AG10803 (cell line): ENCODE measurements at regions not wholly inside any gene's neighbourhood (a gene's known extent, or its start where the extent isn't known, plus 50 kb on each side); places are given as distances from the start of the nearest gene placed in this dataset.

Source experiments
- DNase-seq: peaks from one replicate; pipeline ENCODE4 v3.0.0; 2010; ENCODE audit warnings: low read depth
- H3K4me3 ChIP-seq: 2 replicates; pipeline ENCODE4 v1.5.1; 2011; ENCODE audit warnings: mild to moderate bottlenecking, low read length, control low read depth
- TF ChIP-seq, protein P1 (sequence below): conservative IDR thresholded peaks from 2 replicates; pipeline ENCODE4 v1.5.1; 2011; ENCODE audit warnings: mild to moderate bottlenecking, low read length, control low read depth, inconsistent platforms

DNA sequence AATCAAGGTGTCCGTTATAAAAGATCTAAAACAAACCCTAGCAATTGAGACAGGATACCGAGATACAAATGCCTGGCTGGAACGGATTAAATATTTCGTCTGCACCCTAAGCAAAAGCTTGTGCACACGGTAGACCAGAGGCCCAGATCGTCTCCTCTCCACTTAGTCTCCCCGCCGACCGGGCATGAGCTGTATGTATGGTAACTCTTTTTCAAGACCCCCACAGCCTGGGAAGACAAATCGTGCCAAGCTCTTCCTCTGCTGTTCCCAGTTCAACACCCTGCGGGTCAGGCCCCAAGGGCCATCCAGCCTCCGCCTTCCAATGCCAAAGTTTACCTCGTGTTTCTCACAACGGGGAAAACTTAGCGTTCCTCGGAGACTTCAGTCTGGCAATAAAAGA, 285.7 kb upstream of the GALNT17 start:
- TF ChIP-seq, protein P1, sequence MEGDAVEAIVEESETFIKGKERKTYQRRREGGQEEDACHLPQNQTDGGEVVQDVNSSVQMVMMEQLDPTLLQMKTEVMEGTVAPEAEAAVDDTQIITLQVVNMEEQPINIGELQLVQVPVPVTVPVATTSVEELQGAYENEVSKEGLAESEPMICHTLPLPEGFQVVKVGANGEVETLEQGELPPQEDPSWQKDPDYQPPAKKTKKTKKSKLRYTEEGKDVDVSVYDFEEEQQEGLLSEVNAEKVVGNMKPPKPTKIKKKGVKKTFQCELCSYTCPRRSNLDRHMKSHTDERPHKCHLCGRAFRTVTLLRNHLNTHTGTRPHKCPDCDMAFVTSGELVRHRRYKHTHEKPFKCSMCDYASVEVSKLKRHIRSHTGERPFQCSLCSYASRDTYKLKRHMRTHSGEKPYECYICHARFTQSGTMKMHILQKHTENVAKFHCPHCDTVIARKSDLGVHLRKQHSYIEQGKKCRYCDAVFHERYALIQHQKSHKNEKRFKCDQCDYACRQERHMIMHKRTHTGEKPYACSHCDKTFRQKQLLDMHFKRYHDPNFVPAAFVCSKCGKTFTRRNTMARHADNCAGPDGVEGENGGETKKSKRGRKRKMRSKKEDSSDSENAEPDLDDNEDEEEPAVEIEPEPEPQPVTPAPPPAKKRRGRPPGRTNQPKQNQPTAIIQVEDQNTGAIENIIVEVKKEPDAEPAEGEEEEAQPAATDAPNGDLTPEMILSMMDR, result no peak
- DNase-seq, result no peak
- no peak overlapping the region for H3K4me3 ChIP-seq

DNA sequence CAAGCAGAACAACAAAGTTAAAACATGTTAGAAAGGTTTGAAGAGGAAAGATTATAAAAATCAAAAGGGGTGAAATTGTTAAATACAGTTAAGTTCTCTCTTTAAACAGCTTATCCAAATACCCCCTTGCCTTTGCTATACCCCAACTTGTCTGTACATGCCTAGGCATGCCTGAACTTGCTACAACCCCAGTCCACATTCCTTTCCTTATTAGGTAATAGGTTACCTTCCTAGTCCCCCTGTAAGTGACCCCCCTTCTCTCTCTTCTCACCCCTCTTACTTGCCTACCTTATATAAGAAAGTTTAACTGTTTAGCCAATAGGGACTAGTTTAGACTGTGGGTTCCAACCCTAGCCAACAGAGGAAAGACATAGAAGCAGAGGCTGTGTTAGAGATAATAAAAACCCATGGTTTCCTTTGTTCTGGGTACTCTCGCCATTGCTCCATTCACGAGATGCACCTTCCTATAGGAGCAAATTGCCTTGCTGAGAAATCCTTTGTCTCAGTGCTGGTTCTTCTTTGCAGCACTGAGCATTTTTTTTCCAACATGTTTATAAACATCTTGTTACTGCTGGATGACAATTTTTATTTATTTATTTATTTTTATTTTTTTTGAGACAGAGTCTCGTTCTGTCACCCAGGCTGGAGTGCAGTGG, 282.2 kb upstream of the GALNT17 start:
- TF ChIP-seq, protein P1, result no peak
- no peak for DNase-seq
- H3K4me3 ChIP-seq, result no peak overlapping the region

DNA sequence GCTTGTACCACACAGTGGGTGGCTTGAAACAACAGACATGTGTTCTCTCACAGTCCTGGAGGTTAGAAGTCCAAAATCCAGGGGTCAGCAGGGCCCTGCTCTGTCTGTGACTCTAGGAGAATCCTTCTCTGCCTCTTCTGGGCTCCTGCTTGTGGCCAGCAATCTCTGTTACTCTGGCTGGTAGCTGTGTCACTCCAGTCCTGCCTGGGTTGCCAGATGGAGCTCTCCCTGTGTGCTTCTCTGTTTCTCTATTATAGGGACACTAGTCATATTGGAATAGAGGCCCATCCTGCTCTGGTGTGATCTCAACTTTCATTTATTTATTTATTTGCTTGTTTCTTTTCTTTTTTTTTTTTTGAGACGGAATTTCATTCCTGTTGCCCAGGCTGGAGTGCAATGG, 276.6 kb upstream of the GALNT17 start:
- TF ChIP-seq, protein P1, result no peak
- H3K4me3 ChIP-seq, result no peak overlapping the region
- no peak for DNase-seq

DNA sequence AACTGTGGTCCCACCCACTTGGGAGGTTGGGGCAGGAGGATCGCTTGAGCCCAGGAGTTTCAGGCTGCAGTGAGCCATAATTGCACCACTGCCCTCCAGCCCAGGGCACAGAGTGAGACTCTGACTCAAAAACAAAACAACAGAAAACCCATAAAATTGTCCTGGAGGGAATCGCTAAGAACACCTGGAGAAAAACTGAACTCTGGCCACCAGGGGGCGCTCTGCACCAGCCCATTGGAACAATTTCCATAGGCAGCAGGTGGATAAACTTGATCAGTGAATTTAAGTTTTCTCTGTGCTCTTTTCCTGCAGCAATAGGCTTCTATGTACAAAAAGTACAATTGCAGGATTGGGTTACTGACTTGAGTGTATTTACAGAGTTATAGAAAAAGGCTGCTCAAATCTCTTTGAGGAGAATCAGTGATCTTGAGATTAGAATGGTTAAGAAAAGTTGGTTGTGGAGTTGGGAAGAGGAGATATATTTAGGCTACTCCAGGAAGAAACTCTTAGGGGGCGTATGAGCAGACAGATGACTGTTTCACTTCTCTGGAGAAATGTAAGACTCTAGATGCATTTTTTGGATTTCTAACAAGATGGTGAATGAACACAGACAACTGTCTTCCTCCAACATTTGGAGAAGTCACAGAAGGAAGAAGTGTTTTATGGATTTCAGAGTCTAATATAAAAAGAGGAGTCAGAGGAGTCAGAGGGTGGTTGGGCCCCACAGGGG, 274.9 kb upstream of the GALNT17 start:
- no peak overlapping the region for H3K4me3 ChIP-seq
- peak; percentile 50 for DNase-seq
- TF ChIP-seq, protein P1, result peak; percentile 91

DNA sequence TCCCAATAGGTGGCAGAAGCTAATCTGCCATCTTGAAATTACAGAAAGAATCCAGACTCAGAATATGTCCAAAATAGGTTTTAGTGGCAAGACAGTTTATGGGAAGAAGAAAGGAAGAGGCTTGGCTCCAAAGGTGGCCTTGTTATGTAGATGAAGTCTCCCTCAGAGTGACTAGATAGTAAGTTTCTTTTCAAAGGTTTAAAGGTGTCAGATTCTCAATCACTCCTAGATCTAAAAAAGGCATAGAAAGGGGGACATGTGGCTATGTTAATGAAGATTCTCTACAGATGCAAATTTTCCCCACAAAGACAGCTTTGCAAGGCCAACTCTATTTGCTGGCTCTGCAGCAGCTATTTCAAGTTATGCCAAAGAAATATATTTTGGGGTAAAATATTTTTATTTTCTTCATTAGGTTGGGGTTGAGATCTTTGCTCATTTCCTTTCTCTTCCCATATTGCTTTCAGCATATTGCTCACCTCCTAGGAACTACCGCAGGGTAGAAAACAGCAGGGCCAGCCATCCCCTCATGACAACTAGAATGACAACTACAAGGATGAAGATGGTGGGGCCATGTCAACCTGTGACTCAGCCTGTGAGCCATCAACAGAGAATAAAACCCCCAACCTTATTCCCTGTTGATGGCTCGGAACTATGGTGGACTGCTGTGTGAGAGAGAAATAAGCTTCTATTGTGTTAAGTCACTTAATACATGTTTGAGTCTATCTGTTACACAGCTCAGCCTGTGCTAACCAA, 274.0 kb upstream of the GALNT17 start:
- TF ChIP-seq, protein P1, result no peak
- DNase-seq, result no peak
- no peak overlapping the region for H3K4me3 ChIP-seq

DNA sequence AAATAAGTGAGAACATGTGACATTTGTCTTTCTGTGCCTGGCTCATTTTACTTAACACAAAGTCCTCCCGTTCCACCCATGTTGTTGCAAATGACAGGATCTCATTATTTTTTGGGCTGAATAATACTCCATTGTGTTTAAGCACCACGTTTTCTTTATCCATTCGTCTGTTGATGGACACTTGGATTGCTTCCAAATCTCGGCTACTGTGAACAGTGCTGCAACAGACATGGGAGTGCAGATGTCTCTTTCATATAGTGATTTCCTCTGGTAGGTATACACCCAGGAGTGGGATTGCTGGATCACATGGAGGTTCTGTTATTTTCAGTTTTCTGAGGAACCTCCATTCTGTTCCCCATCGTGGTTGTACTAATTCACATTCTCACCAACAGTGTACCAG, 264.4 kb upstream of the GALNT17 start:
- TF ChIP-seq, protein P1, result no peak
- no peak for DNase-seq

More for the DNA sequence above, 264.4 kb upstream of the GALNT17 start:
- no peak overlapping the region for H3K4me3 ChIP-seq
